Middle frontal gyrus (tissue), 1 donor: ENCODE measurements at regions not wholly inside any gene's neighbourhood (a gene's known extent, or its start where the extent isn't known, plus 50 kb on each side); places are given as distances from the start of the nearest gene placed in this dataset.

Source experiments
- DNase-seq: peaks from one replicate; pipeline ENCODE4 v3.0.0-alpha.2; 2015; ENCODE audit warnings: low spot score; ENCODE audit errors: extremely low spot score

DNA sequence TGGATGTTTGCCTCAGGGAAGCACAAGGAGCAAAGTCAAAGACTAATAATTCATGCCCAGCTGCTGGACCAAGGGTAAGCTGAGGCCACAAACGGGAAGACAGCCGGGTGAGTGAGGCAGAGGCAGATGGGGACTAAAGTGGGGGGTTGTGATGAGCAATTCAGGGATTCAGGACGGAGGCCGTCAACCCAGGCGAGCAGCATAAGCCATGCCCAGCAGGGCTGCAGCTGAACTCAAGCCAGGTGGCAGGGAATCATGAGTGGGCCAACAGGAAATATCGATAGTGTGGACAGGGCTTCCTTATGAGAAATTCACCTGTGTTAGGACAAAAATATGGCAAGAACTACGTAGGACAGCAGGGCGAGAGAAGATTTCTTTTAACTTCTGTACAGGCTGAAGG lies 246.8 kb downstream of the CDC5L start:
- no peak for DNase-seq

DNA sequence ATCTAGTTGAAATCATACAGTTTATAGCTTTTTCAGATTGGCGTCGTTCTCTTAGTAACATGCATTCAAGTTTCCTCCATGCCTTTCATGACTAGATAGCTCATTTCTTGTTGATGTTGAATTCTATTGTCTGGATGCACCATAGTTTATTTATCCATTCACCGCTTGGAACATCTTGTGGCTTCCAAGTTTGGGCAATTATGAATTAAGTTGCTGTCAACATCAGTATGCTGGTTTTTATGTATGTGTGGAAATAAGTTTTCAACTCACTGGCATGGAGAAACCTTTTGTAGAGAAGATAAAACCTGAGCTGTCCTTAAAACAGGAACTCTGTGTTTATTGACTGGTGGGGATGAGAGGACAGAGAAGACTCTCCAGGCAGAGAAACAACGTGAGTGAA lies 248.0 kb downstream of the CDC5L start:
- no peak for DNase-seq

DNA sequence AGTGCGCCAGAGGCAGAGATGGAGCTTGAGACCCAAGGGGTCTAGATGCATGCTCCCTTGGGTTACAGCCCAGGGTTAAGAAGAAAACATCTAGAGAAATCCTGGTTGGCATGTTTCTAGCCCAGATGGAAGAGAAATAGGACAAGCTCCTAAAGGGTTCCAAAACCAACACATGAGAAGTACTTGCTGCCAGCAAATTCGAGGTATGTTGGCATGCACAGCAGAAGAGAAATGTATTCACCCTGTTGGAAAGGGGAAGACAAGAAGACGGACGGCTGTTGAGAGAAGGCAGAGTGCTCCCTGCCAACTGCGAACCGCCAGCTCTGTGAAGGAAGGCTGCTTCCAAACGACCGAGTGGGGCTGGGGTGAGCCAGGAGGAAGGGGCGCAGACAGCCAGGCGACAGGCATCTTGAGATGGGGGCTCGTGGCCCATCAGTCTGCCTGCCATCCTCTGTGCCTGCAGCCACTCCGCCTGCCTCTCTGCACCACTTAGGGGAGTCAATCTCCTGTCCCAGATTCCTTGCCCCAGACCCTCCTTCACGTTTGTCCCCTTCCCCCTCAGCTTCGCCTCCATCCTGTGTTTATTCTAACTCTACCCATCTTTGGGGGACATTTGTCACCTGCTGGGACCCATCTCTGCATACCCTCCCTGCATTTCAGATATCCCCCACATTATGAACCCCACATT lies 249.2 kb downstream of the CDC5L start:
- no peak for DNase-seq

DNA sequence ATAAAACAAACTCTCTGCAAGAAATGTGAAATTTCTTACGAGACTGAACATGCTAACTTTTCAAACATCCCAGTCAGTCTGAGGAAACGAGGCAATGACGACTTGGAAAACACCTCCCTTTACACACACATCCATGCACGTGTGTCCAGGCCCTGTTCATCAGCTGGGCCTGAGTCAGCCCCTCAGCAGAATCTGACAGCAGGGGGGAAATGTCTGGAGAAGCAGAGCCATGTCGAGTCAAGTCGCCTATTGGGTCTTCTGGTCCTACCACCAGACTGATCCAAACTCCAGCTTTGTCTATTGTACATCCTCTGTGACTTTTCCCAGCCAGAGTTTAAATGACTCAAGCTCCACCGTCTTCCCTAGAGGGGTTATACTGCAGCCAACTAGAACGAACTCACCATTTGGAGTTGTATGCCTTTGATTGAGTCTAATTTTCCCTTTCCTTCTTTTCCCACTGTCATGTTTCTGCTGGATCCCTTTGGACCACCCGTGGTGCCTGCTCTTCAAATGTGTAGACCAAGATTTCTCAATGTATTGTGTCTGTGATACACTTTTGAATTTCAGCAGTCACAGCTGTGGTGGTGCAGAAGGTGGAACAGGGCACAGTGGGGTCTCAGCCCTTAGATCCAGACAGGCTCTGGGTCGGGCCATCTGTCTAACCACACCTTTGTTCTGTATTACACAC lies 254.0 kb downstream of the CDC5L start:
- DNase-seq, result no peak

DNA sequence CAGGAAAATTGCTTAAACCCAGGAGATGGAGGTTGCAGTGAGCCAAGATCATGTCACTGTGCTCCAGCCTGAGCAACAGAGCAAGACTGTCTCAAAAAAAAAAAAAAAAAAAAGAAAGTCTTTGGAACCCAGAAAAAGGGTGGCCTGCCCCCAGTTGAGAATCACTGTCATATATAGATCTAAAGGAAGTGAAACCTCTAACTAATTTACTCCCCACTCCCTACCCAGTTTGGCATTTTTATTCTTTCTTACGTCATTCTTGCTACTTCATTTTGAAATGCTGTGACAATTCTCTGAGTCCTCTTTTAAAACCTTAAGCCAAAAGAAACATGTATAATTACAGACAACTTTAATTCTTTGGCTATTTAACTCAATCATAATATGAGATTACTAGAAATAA lies 254.8 kb downstream of the CDC5L start:
- no peak for DNase-seq

DNA sequence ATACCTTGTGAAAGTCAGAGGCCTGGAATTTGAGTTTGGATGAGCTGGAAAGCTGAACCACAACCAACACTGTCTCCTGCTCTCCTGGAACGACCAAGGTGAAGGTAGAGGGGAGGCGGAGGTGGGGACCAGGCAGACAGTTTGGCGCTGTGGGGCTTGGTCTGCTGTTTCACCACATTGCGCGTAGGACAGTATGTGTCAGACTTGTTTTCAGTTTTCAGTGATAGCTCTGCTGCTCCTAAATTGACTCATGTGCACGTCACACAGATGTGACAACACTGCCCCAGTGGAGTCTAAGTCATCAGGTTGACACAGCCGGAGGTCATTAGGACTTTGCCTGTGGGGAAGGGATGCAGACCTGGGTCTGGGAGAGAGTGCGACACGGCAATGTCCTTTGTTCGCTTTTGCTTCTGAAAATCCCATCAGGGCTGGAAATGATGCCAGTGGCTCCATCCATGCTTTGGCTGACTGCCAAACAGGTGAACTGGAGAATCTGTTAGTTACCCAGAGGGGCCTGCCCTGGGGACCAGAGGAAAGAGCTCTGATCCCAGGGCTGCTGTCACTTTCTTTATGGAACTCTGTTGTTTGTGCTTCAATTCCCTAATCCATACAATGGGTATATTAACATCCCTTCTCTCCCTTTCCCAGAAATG lies 255.5 kb downstream of the CDC5L start:
- no peak for DNase-seq

DNA sequence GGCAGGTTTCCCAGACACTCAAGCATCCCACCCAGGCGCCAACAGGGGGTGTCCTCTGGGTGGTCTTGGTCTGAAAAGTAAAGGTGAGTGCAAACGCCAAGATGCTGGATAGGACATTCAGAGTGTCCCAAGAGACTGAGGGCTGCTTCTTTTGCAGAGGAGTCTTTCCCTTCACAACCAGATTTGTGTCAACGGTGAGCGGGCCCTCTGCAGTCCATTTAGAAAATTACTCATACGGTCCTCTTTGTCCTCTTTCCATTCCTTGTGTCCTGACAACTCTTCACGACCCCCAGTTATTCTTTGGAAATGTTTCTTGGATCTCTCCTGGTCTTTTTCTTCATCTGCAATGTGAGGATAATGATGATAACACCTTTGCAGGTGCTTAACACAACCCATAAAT lies 257.8 kb downstream of the CDC5L start:
- no peak for DNase-seq

DNA sequence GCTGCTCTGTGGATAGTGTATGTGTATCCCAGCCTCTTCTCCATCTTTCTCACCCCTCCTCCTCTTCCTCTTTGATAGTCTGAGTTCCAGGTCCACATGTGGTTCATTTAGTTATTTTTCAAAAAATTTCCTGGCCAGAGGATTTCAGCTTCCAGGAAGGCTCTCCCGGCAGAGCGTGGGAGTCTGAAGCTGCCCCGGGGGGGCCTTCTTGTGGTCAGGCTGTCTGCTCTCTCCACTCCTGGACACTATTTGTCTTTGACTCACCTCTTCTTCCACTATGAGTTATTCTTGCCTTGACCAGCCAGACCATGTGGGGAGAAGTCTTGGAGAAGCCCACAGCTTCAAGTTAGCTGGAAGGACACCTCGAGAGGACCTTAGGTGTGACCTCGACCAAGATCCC lies 258.8 kb downstream of the CDC5L start:
- no peak for DNase-seq

DNA sequence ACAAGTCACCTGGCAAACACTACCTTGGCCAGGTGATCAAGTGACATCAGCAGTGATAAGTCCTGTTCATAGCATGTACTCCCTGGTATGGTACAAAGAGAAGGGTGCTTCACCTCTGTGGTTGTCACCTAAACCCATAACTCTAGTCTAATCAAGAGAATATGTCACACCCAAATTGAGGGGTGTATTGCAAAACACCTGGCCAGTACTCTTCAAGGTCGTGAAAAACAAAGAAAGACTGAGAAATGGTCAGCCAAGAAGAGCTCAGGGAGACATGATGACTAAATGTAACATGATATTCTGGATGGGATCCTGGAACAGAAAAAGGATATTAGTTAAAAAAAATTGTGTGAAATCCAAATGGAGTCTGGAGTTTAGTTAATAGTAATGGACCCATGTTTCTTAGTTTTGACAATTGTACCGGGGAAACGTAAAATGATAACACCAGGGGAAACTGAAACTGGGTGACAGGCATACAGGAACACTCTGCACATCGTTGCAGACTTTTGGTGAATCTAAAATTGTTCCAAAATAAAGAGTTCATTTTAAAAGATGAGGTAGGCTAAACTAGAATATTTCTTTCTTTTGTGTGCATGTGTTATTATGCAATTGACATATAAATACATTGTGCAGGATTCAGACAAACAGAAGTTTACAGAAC lies 262.0 kb downstream of the CDC5L start:
- no peak for DNase-seq

DNA sequence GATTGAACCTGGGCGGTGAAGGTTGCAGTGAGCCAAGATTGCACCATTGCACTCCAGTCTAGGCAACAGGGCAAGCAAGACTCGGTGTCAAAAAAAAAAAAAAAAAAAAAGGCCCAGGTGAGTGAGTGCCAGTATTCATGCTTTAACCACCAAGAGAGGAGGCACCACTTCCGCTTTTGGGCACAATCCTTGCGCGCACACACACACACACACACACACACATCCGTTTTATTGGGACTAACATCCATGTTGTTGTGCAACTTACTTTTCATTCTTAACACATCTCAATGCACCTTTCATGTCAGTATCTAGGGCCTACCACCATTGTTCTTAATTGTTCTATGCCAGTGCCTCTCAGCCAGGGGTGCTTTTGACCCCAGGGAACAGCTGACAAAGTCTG lies 263.0 kb downstream of the CDC5L start:
- DNase-seq, result no peak

DNA sequence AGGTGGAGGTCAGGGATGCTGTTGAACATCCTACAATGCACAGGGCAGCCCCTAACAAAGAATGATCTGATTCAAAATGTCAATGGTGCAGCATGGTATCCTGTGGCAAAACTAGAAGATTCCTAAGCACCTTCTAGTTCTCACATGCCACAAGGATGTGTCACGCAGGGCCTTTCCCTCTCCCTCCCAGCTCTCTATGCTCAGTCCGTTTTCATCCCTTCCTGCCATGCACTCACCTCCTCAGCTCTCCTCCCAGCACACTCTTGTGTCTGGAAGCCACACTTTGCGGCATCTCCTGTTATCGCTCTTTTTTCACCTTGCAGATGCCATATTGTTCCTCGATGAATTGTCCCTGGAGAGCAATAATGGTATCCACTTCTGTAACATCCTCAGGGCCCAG lies 263.4 kb downstream of the CDC5L start:
- DNase-seq, result no peak

DNA sequence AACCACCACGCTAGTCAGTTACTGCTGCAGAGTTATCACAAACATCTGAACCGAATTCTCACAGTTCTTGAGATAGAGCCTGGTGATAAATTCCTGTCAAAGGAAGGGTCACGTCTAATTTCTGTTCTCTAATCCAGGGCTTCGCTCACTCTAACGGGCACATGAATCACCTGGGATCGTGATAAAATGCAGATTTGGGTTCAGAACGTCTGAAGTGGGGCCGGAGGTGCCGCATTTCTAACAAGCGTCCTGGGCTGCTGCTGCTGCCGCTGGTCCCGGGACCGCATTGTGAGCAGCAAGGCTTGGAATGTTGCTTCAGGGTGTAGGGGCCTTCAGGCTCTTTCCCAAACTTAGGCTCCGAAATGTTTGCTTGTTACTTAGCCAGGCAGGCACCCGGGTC lies 264.1 kb downstream of the CDC5L start:
- no peak for DNase-seq

DNA sequence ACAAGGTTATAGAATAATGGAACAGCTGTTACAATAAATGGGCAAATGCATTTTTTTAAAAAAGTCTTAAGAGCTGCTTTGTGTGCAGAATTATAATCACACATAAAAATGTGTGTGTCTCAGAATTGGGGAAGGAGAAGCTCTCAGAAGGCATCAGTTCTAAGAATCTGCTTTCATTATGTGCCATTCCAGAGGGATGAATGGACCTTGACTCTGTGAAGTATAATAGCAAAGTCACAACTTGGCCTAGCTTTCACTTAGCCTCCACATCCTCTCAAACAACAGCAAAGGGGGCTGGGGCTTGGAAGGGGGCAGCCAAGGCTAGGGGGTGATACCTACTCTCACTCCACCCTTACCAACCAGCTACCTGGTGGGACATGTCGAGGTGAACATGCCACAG lies 265.0 kb downstream of the CDC5L start:
- DNase-seq, result no peak

DNA sequence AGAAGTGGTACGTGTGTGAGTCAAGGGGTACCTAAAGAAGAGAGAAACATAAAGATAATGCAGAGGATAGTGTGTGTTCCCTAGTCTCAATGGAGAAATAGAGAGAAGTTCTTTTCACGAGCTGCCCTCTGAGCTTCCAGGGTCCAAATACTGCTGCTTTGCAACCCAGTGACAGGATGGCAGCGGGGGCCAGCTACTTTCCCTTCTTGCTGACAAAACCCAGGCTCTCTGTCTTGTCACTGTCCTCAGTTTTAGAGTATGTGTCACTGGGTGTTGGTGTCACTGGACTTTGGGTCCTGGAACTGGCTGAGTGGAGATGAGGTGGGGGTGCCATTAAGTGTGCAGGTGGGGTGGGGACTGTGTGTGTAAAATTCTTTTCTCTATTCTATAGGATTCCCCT lies 265.6 kb downstream of the CDC5L start:
- no peak for DNase-seq

DNA sequence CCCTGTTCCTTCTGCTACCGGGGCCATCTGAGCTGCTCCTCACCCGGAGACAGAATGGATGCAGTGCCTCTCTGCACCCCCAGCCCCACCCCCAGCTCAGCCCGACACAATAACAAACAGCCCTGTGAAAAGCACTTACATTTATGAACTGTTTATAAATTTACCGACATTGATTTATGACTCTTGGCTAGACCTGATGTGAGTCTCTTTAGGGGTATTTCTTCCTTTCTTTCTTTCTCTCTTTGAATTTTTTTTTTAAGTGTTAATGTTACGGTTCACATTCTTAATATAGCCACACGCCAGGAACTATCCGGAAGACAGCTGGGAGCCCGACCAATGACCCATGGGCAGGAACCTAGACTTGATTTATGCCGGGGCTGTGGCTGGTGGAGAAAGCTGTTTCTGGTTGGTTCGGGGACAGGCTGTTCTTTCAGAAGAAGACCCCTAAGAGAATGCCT lies 266.3 kb downstream of the CDC5L start:
- no peak for DNase-seq

DNA sequence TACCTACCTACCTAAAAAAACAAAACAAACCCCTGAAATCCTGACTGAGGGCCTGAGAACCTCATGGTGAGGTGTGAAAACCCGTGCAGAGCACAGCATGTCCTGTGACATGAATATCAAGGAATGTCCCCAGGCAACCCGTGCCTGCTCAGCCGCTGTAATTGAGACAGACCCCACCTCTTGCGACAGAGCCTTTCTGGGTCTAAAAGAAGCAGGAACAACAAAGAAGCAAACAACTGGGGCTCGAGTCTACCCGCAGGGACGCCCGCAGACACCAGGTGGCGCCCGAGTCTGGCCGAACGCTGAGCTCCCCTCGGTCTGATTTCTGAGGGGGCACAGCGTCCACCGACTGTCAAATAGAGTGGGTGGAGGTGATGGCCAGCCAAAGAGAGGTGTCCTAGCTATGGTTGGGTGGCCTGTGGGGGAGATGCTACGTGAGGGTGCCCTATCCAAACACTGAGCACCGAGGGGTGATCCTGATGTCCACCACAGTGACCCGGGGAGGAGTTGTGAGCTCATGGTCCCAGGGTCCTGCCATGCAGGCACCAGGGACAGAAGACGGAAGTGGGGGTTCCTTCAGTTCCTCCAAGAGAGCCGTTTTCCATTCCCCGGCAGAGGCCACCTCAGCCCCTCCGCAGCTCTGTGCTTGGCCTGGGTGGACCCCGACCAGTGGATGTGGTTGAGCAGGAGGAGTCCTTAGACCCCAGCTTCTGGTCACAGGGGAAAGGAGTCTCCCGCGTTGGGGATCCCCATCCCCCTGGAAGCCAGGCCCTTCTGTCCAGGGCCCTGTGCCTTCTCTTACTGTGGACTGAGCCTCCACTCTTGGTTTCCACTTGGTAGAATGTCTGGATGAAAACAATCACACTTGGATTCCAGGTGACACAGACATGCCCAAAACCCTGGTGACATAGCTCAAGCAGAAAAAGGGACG lies 268.2 kb downstream of the CDC5L start:
- DNase-seq, result peak; percentile 23

DNA sequence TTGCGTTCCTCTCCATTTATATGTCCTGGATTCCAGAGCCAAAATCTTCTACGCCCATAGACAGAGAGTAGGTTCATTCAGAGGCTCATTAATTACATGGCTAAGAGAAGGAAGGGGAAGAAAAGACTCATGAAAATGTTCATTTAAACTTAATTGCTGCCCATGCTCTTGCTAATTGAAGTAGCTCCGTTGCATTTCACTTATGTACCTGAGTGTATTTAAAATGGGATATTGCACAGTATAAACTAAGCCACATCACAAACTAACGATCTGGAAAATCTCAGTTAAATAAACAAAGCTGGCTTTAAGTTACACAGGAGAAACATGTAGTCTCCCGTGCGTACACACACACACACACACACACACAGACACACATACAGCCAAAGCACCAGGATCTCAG lies 269.2 kb downstream of the CDC5L start:
- DNase-seq, result no peak

DNA sequence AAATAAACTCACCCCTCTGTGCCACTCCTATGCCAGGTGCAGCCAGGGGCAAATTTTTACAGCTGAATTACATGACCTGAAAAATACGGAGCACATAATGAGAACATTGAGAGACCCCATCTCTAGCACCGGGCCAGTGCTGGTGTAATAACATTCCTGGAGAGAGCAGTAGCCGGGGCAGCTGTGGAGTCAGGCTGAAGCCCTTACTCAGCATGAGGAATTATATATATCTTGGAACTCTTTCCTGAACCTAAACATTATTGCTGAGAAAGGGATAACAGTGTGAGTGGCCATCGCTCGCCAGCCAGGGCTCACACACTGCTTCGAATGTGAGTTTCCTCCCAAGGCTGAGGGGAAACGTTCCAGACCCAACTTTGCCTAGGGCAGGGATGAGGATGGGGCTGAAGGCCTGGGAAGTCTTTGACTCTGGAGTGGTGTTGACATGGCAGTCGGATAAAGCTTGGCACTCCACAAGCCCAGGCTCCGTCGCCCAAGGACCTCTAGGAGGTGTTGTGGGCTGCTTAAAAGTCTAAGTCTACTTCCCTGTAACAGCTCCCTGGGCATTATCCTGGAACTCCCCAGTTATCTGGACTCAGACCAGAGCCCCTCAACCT lies 269.8 kb downstream of the CDC5L start:
- no peak for DNase-seq

DNA sequence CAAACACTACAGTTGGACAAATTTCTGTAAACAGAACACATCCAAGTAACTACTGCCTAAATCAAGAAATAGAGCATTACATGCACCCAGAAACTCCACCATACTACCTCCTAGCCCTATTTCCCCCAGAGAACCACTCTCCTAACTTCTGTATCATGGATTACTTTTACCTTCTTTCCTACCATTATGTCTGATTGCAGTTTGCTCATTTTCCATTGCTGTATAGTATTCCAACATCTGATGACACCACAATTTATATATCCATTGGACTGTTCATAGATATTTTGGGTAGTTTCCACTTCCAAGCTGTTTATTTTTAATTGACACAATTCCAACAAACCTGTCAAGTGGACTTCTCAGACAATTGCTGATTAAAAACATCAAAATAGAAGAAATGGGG lies 271.1 kb downstream of the CDC5L start:
- DNase-seq, result no peak

DNA sequence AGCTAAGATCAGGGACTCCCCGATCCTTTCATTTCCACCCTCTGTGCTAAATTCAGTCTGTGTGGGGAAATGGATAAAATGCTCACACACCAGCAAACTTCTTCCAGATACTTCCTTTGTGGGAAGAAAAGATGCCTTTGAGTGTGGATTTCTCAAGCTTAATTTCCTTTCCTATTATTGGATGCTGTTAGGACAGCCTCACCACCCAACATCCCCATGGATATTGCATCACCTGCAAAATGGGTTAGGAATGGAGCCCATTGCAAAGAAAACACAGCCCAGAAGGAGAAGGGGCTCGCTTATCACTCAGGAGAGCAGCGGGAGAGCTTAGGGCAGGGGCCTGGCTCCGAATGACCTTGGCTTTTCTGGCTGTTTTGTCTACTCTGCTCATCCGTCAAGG lies 272.2 kb downstream of the CDC5L start:
- DNase-seq, result no peak
